ENCODE measurements at regions not wholly inside any gene's neighbourhood (a gene's known extent, or its start where the extent isn't known, plus 50 kb on each side); places are given as distances from the start of the nearest gene placed in this dataset.

DNA sequence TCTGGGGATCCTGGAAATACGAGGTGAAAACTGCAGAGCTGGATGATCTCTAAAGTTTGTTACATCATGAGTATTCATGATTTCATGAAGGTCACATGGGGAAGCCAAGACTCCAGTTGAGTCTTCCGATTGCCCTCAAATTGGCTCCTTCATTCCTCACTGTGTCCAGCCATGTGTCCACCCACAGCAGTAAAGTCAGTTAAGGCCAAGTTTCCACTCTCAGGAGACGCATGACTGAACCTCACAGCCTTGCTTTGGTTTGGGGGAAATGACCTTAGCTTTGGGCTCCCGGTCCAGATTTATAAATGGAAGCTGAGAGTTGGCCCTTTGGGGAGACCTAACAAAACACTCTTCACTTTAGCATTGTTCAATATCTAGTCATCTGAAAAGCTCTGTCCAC is 289.7 kb upstream of the MCTP2 start:
- no peak overlapping the region for H3K4me3 ChIP-seq (replicated peaks; ENCODE audit: insufficient read depth, low read length)
- DNase-seq (ENCODE audit: low read depth in 1 of 2, low spot score in 1 of 2): no peak
- H3K27ac ChIP-seq (replicated peaks): no peak overlapping the region
- TF ChIP-seq CTCF (IDR thresholded peaks at IDR 0.05; ENCODE audit: insufficient read depth, low read length) (no peak), REST (IDR thresholded peaks at IDR 0.05; ENCODE audit: insufficient replicate concordance, low read depth) (no peak), GABPA (IDR thresholded peaks at IDR 0.05; ENCODE audit: low read depth) (no peak), SPI1 (IDR thresholded peaks at IDR 0.05; ENCODE audit: borderline replicate concordance, low read depth) (no peak), POLR2AphosphoS5 (IDR thresholded peaks at IDR 0.05; ENCODE audit: low read depth) (no peak)
- H3K27me3 ChIP-seq (ENCODE audit: insufficient read depth, poor library complexity, severe bottlenecking): no peaks in the 10 kb centered on the region

DNA sequence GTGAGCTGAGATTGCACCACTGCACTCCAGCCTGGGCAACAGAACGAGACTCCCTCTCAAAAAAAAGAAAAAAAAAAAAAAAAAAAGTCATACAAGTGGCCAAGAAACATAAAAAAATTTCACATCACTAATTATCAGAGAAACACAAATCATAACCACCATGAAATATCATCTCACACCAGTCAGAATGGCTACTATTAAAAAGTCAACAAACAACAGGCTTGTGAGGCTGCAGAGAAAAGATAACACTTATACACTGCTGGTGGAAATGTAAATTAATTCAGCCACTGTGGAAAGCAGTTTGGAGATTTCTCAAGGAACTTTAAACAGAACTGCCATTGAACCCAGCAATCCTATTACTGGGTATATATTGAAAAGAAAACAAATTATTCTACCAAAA is 291.1 kb upstream of the MCTP2 start:
- no peaks in the 10 kb centered on the region for H3K27me3 ChIP-seq (ENCODE audit: insufficient read depth, poor library complexity, severe bottlenecking)
- TF ChIP-seq REST (IDR thresholded peaks at IDR 0.05; ENCODE audit: insufficient replicate concordance, low read depth): no peak

GRCh38 chr15:93932164-93932776 is 299.1 kb upstream of the MCTP2 start:
- Histone ChIP-seq H3K27me3 (ENCODE audit: insufficient read depth, poor library complexity, severe bottlenecking) (no peaks in the 10 kb centered on the region), H3K27ac (replicated peaks) (no peak overlapping the region), H3K4me3 (replicated peaks; ENCODE audit: insufficient read depth, low read length) (no peak overlapping the region)
- TF ChIP-seq SPI1 (IDR thresholded peaks at IDR 0.05; ENCODE audit: borderline replicate concordance, low read depth) (no peak), REST (IDR thresholded peaks at IDR 0.05; ENCODE audit: insufficient replicate concordance, low read depth) (no peak), POLR2AphosphoS5 (IDR thresholded peaks at IDR 0.05; ENCODE audit: low read depth) (no peak), GABPA (IDR thresholded peaks at IDR 0.05; ENCODE audit: low read depth) (no peak), CTCF (IDR thresholded peaks at IDR 0.05; ENCODE audit: insufficient read depth, low read length) (no peak)
- no peak for DNase-seq (ENCODE audit: low read depth in 1 of 2, low spot score in 1 of 2)

More for the DNA sequence above, 291.1 kb upstream of the MCTP2 start:
- H3K4me3 ChIP-seq (replicated peaks; ENCODE audit: insufficient read depth, low read length): no peak overlapping the region
- no peak for DNase-seq (ENCODE audit: low read depth in 1 of 2, low spot score in 1 of 2)
- H3K27ac ChIP-seq (replicated peaks): no peak overlapping the region

All from HL-60 (cell line).